RCC 7860 (cell line): ENCODE measurements at regions not wholly inside any gene's neighbourhood (a gene's known extent, or its start where the extent isn't known, plus 50 kb on each side); places are given as distances from the start of the nearest gene placed in this dataset.
"Not testable (repeated sequence)": the region's sequence is repeated elsewhere in the genome, so short reads cannot be mapped to it uniquely, and the experiment has no call there.

Experiments used
- DNase-seq: peaks from one replicate; pipeline ENCODE4 v3.0.0-alpha.2; 2015; ENCODE audit warnings: low spot score
- FAIRE-seq: peaks from 2 replicates; lab custom pipeline; 2012; peaks lifted over from hg19 to GRCh38; lab: Jason Lieb, UNC

- no peak for FAIRE-seq
- DNase-seq = no peak
Measured at GRCh38 chr5:120137582-120137981, 326.5 kb upstream of the PRR16 start.

DNA sequence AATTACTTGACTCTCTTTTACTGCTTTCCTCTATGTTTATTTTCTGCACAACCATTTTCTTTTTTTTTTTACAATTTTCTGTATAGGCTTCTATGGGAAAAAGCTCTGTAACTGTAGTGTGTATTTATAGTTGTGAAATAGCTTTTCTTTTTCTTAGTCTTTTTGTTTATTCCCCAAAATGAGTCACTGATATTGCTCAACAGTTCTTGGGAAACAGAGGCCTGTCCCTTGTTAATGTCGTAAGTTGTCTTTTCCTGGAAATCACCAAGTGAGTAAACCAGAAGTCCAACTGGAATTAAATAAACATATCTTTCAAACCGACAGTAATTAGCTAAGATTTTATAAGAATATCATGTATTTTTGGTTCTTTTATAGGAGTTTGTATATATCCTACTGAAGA lies 325.1 kb upstream of the PRR16 start:
- FAIRE-seq (peak; percentile 38), DNase-seq (peak; percentile 14)

DNA sequence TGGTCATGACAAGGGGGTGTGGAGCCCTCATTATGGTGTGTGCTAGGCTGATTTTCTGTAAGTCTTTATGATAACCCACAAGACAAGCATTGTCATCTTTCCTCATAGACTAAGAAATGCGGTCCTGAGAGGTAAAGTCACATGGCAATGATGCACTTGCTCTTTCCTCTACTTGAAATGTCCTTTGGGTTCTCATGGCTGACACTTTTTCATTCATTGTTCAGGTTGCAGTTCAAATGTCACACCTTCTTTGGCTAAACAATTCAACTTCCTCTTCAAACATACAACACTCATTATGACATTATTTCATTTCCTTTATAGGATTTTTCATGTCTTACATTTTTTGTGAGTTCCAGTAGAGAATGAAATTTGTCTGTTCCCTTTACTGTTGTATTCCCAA lies 323.6 kb upstream of the PRR16 start:
- FAIRE-seq (no peak), DNase-seq (no peak)

GRCh38 chr5:120141076-120141475 lies 323.0 kb upstream of the PRR16 start:
- FAIRE-seq (no peak), DNase-seq (no peak)

DNA sequence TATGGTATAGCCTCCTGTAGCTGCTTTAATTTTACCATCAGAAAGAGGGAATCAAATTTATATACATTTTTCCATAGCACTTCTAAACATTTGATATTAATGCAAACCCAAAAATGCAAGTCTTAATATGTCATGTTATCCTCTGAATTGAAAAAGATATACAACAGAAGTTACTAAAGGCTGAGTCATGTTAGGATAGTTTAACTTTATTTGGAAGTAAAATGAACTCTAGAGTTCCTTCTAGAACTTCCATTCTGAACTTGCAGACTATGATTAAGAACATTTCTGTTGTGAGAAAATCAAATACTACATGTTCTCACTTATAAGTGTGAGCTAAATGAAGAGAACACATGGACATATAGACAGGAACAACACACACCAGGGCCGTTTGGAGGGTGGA lies 317.3 kb upstream of the PRR16 start:
- FAIRE-seq (no peak), DNase-seq (no peak)

- DNase-seq, FAIRE-seq: not testable (repeated sequence)
Measured at GRCh38 chr5:120147911-120148310, 316.2 kb upstream of the PRR16 start.

GRCh38 chr5:120150770-120151169 lies 313.3 kb upstream of the PRR16 start:
- FAIRE-seq (no peak), DNase-seq (no peak)

DNA sequence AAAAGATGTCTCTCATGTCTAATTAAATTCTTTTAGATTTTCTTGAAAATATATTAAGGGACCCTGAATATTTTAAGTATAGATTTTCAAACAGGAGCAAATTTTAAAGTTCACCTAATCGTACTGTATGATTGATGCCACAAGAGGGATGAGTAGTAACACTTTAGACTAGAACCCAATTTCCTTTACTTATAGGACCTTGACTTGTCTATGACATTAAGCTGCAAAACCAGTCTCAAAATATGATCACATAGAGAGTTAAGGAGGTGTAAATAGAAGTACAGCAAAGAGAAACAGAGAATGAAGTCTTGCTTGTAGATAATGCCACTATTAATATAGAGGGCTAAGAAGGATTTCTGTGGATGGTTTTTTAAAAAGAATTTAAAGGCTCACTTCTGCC lies 312.9 kb upstream of the PRR16 start:
- no peak for DNase-seq
- FAIRE-seq = no peak

DNA sequence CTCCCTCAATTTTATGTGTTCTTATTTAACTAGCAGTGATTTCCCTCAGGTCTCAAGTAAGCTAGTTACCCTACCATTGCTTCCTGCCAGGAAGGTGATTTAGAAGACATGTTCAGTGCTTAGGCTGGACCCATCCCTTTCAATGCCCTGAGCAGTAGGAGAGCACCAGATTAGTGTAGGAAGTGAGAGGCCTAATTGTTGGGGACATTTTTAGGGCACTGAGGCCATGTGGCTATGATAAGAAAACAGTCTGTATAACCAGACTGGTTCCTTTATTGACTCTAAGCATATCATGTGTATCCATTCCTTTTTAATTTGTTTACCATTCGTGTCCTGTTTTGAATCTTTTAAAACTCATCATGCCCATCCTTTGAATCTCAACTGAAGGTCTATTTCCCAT lies 312.3 kb upstream of the PRR16 start:
- no peak for FAIRE-seq

GRCh38 chr5:120152472-120152871 lies 311.6 kb upstream of the PRR16 start:
- peak; percentile 70 for DNase-seq
- peak; percentile 62 for FAIRE-seq

More for the DNA sequence above, 312.3 kb upstream of the PRR16 start:
- DNase-seq = no peak

- FAIRE-seq (no peak), DNase-seq (no peak)
Measured at GRCh38 chr5:120152931-120153330, 311.2 kb upstream of the PRR16 start.

DNA sequence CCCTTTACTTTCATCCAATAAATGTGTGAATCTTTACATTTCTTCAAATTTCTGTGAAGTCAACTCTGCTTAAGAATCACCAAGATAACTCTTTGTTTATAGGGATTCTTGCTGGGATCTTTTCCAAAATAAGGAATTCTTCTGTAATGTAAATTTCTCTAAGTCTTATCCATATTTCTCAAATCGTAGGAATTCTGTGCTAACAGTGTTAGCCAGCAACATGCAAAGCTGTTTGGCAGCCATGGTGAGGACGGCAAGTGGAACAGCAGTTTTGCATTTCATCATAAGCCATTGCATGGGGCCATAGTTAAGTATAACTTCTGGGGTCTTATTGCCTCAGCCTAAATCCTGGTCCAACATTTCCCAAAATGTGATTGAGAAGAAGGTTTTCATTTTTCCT lies 310.5 kb upstream of the PRR16 start:
- DNase-seq (no peak), FAIRE-seq (no peak)

DNA sequence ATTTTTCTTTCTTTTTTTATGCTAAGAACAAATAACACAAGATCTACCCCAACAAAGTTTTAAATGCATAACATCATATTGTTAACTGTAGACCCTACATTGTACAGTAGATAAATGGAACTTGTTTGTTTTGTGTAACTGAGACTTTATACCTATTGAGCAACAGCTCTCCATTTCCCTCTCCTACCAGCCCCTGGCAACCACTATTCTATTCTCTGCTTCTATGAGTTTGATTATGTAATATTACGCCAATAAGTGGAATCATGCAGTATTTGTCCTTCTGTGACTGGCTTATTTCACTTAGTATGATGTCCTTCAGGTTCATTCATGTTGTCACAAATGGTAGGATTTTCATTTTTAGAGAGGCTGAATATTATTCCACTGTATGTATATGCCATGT lies 308.2 kb upstream of the PRR16 start:
- no peak for DNase-seq
- no peak for FAIRE-seq

GRCh38 chr5:120158211-120158610 lies 305.9 kb upstream of the PRR16 start:
- FAIRE-seq = peak; percentile 21

DNA sequence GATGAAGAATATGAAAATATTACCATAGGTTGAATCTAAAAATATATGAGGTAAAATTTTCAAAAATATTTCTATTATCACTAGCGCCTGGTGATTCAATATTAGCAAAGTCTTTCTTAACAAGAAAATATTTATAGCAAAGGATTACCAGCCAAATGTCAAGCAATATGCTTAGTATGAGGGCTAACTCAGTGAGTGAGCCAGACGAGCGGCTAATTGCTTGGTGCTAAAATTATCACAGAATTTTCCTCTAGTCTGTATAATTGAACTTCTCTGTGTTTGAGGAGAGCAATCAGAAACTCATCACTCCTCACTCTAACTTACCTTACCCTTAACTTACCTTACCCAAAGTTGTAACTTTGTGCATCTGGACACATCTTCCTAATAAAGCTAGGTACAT lies 304.9 kb upstream of the PRR16 start:
- no peak for DNase-seq
- FAIRE-seq = no peak

More at GRCh38 chr5:120158211-120158610, 305.9 kb upstream of the PRR16 start:
- no peak for DNase-seq

- no peak for DNase-seq
- FAIRE-seq = no peak
Measured at GRCh38 chr5:120160124-120160895, 303.8 kb upstream of the PRR16 start.

- DNase-seq = no peak
- no peak for FAIRE-seq
Measured at GRCh38 chr5:120162321-120162720, 301.8 kb upstream of the PRR16 start.

DNA sequence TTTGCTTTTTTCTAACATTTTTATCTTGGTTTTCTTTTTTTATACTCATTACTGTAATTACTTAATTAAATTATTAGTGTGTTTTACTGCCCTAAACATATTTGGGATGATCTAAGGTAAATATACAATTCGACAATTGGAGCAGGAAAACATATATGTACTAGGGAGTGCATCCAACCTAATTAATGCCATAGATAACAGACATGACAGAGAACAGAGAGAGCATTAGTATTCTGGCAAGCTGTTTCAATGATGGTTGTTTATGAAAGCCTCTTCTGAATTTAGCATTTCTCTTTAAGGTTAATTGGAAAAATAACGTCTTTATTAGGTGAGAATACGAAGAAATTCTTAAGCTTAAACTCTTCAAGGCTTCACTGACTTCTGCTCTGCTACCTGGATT lies 300.1 kb upstream of the PRR16 start:
- DNase-seq (no peak), FAIRE-seq (no peak)

GRCh38 chr5:120164986-120165385 lies 299.1 kb upstream of the PRR16 start:
- DNase-seq (no peak), FAIRE-seq (no peak)

GRCh38 chr5:120173125-120173524 lies 291.0 kb upstream of the PRR16 start:
- FAIRE-seq = no peak
- no peak for DNase-seq

GRCh38 chr5:120174089-120174488 lies 290.0 kb upstream of the PRR16 start:
- no peak for DNase-seq
- no peak for FAIRE-seq

GRCh38 chr5:120181238-120181637 lies 282.9 kb upstream of the PRR16 start:
- not testable (repeated sequence) for DNase-seq, FAIRE-seq

DNA sequence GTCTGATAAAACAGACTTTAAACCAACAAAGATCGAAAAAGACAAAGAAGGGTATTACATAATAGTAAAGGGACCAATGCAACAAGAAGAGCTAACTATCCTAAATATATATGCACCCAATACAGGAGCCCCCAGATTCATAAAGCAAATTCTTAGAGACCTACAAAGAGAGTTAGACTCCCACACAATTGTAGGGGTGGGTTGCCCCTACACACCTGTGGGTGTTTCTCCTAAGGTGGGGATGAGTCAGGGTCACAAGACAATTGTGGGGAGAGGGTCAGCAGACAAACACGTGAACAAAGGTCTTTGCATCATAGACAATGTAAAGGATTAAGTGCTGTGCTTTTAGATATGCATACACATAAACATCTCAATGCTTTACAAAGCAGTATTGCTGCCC lies 269.4 kb upstream of the PRR16 start:
- not testable (repeated sequence) for FAIRE-seq, DNase-seq
